ENCODE measurements at regions not wholly inside any gene's neighbourhood (a gene's known extent, or its start where the extent isn't known, plus 50 kb on each side); places are given as distances from the start of the nearest gene placed in this dataset.

DNA sequence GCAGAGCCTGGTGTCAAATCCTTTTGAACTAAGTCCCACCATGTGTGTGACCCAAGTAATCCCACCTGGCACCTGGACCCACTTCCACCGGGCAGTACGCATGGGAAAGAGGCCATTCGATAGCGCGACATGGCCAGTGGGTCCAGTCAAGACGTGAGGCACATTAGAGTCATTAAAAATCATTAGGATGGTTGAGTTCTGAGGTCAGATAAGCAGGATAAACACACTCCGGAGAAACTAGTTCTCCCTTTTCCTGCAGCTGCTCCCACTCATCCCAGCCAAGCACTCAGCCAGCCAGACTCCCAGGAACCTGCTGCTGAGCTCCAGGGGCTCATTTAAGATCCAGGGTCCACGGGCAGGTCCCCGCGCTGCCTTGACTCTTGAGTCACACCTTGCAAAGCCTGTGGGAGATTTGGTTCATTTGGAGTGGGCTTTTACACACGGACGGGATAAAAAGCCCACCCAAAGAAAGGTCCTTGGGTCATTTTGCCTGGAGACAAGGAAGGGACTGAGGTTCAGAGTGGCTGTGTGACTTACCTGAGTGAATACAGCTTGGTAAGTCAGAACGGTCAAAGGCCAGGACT, 313.9 kb downstream of the BCL11B start:
- Histone ChIP-seq H3K9me2 (no peaks in the 10 kb centered on the region), H3K36me3 (replicated peaks in 1 of 2; ENCODE audit: control insufficient read depth in 1 of 2, insufficient read depth in 2 of 2, low read length in 1 of 2) (no peaks in the 10 kb centered on the region), H3F3A (replicated peaks; ENCODE audit: insufficient read depth) (no peaks in the 10 kb centered on the region), H3K27me3 (ENCODE audit: insufficient read depth) (peaks cover 48% of the 10 kb centered on the region), H3K4me1 (ENCODE audit: control insufficient read depth in 1 of 2, insufficient read depth in 2 of 2, low read depth in 1 of 2, low read length in 1 of 2) (no peaks in the 10 kb centered on the region), H3K4me2 (no peak overlapping the region), H4K20me1 (ENCODE audit: insufficient read depth) (no peaks in the 10 kb centered on the region), H3K79me2 (ENCODE audit: insufficient read depth) (no peaks in the 10 kb centered on the region), H2AFZ (ENCODE audit: low read depth) (no peak overlapping the region), H3K4me3 (ENCODE audit: low read depth in 2 of 2, low read length in 1 of 2) (no peak overlapping the region), H3K9me3 (no peaks in the 10 kb centered on the region), H3K9ac (no peak overlapping the region), H3K27ac (ENCODE audit: low read depth in 2 of 2, low read length in 1 of 2) (no peak overlapping the region)
- TF ChIP-seq POLR2AphosphoS5 (IDR thresholded peaks at IDR 0.05; ENCODE audit: low read depth, low read length) (no peak), EP300 (IDR thresholded peaks at IDR 0.05; ENCODE audit: borderline replicate concordance in 1 of 2, low read depth in 1 of 2, low read length in 1 of 2) (no peak), EZH2phosphoT487 (IDR thresholded peaks at IDR 0.05; ENCODE audit: borderline replicate concordance, low read depth) (no peak), MEF2A (IDR thresholded peaks at IDR 0.05; ENCODE audit: borderline replicate concordance, low read depth) (no peak), NRF1 (IDR thresholded peaks at IDR 0.05; ENCODE audit: low read depth, low read length) (no peak), FOXJ3 (CRISPR knock-in tag; IDR thresholded peaks at IDR 0.05) (no peak), TEAD4 (IDR thresholded peaks at IDR 0.05; ENCODE audit: borderline replicate concordance, insufficient read depth) (no peak), YY1 (IDR thresholded peaks at IDR 0.05; ENCODE audit: low read depth) (no peak), SMC3 (IDR thresholded peaks at IDR 0.05; ENCODE audit: low read depth, low read length) (no peak), TCF12 (IDR thresholded peaks at IDR 0.05) (no peak), RCOR1 (IDR thresholded peaks at IDR 0.05; ENCODE audit: low read length) (no peak), JUND (IDR thresholded peaks at IDR 0.05) (no peak), SIN3A (IDR thresholded peaks at IDR 0.05; ENCODE audit: borderline replicate concordance, low read depth, low read length) (no peak), RFX5 (IDR thresholded peaks at IDR 0.05; ENCODE audit: low read length) (no peak)
- TF ChIP-seq, protein P1, sequence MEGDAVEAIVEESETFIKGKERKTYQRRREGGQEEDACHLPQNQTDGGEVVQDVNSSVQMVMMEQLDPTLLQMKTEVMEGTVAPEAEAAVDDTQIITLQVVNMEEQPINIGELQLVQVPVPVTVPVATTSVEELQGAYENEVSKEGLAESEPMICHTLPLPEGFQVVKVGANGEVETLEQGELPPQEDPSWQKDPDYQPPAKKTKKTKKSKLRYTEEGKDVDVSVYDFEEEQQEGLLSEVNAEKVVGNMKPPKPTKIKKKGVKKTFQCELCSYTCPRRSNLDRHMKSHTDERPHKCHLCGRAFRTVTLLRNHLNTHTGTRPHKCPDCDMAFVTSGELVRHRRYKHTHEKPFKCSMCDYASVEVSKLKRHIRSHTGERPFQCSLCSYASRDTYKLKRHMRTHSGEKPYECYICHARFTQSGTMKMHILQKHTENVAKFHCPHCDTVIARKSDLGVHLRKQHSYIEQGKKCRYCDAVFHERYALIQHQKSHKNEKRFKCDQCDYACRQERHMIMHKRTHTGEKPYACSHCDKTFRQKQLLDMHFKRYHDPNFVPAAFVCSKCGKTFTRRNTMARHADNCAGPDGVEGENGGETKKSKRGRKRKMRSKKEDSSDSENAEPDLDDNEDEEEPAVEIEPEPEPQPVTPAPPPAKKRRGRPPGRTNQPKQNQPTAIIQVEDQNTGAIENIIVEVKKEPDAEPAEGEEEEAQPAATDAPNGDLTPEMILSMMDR (IDR thresholded peaks at IDR 0.05), result no peak
- TF ChIP-seq, protein P2, sequence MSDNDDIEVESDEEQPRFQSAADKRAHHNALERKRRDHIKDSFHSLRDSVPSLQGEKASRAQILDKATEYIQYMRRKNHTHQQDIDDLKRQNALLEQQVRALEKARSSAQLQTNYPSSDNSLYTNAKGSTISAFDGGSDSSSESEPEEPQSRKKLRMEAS (IDR thresholded peaks at IDR 0.05; ENCODE audit: low read depth), result no peak
- TF ChIP-seq, protein P3, sequence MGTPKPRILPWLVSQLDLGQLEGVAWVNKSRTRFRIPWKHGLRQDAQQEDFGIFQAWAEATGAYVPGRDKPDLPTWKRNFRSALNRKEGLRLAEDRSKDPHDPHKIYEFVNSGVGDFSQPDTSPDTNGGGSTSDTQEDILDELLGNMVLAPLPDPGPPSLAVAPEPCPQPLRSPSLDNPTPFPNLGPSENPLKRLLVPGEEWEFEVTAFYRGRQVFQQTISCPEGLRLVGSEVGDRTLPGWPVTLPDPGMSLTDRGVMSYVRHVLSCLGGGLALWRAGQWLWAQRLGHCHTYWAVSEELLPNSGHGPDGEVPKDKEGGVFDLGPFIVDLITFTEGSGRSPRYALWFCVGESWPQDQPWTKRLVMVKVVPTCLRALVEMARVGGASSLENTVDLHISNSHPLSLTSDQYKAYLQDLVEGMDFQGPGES (IDR thresholded peaks at IDR 0.05; ENCODE audit: low read depth, low read length), result no peak
- TF ChIP-seq, protein P4, sequence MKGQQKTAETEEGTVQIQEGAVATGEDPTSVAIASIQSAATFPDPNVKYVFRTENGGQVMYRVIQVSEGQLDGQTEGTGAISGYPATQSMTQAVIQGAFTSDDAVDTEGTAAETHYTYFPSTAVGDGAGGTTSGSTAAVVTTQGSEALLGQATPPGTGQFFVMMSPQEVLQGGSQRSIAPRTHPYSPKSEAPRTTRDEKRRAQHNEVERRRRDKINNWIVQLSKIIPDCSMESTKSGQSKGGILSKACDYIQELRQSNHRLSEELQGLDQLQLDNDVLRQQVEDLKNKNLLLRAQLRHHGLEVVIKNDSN (IDR thresholded peaks at IDR 0.05; ENCODE audit: borderline replicate concordance, low read depth), result no peak
- TF ChIP-seq, protein P5, sequence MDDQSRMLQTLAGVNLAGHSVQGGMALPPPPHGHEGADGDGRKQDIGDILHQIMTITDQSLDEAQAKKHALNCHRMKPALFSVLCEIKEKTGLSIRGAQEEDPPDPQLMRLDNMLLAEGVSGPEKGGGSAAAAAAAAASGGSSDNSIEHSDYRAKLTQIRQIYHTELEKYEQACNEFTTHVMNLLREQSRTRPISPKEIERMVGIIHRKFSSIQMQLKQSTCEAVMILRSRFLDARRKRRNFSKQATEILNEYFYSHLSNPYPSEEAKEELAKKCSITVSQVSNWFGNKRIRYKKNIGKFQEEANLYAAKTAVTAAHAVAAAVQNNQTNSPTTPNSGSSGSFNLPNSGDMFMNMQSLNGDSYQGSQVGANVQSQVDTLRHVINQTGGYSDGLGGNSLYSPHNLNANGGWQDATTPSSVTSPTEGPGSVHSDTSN (IDR thresholded peaks at IDR 0.05), result no peak
- ChIA-PET POLR2A (no interaction called here), CTCF (no interaction called here)
- 24% methylated on average over 11 of the region's 13 CpGs for WGBS (ENCODE audit: low lambda C conversion rate)
- DNase-seq, result no peak

All from SK-N-SH (cell line).